ENCODE measurements at regions not wholly inside any gene's neighbourhood (a gene's known extent, or its start where the extent isn't known, plus 50 kb on each side); places are given as distances from the start of the nearest gene placed in this dataset.

- no peak overlapping the region for H2AFZ ChIP-seq (ENCODE audit: low read depth, low read length)
- no peak overlapping the region for H3K4me2 ChIP-seq (ENCODE audit: insufficient read depth, low read length)
- no peaks in the 10 kb centered on the region for H3K79me2 ChIP-seq (ENCODE audit: insufficient read depth, low read length)
- no peak for TF ChIP-seq CTCF (IDR thresholded peaks at IDR 0.05; ENCODE audit: borderline replicate concordance, extremely low read depth, low read length, poor library complexity, severe bottlenecking)
- no peak for TF ChIP-seq EZH2 (IDR thresholded peaks at IDR 0.05; ENCODE audit: borderline replicate concordance, low read depth, low read length, severe bottlenecking)
- no peaks in the 10 kb centered on the region for H3K4me1 ChIP-seq (ENCODE audit: insufficient read depth, low read length)
- ATAC-seq (ENCODE audit: insufficient read depth, low read depth) (no peak), DNase-seq (no peak)
- no peak overlapping the region for H3K9ac ChIP-seq (ENCODE audit: low read depth, low read length)
- H4K20me1 ChIP-seq (ENCODE audit: insufficient read depth, low read length): no peaks in the 10 kb centered on the region
- no peak overlapping the region for H3K27ac ChIP-seq (ENCODE audit: low read length)
- no peak overlapping the region for H3K4me3 ChIP-seq (ENCODE audit: low read depth in 1 of 2, low read length in 2 of 2)
- H3K27me3 ChIP-seq (ENCODE audit: insufficient read depth, low read length, poor library complexity): no peaks in the 10 kb centered on the region
- no peaks in the 10 kb centered on the region for H3K9me3 ChIP-seq (ENCODE audit: insufficient read depth, low read length, severe bottlenecking)
- H3K36me3 ChIP-seq (ENCODE audit: insufficient read depth, low read length): no peaks in the 10 kb centered on the region
These were observed 130.1 kb upstream of the RTL1 start for GRCh38 chr14:101033446-101034165.

GRCh38 chr14:101034986-101035385 lies 131.5 kb upstream of the RTL1 start:
- Histone ChIP-seq H3K4me2 (ENCODE audit: insufficient read depth, low read length) (no peak overlapping the region), H3K4me1 (ENCODE audit: insufficient read depth, low read length) (no peaks in the 10 kb centered on the region), H3K4me3 (ENCODE audit: low read depth in 1 of 2, low read length in 2 of 2) (no peak overlapping the region), H3K9ac (ENCODE audit: low read depth, low read length) (no peak overlapping the region), H3K79me2 (ENCODE audit: insufficient read depth, low read length) (no peaks in the 10 kb centered on the region), H3K36me3 (ENCODE audit: insufficient read depth, low read length) (no peaks in the 10 kb centered on the region), H3K27ac (ENCODE audit: low read length) (no peak overlapping the region), H3K27me3 (ENCODE audit: insufficient read depth, low read length, poor library complexity) (no peaks in the 10 kb centered on the region), H2AFZ (ENCODE audit: low read depth, low read length) (no peak overlapping the region), H3K9me3 (ENCODE audit: insufficient read depth, low read length, severe bottlenecking) (no peaks in the 10 kb centered on the region), H4K20me1 (ENCODE audit: insufficient read depth, low read length) (no peaks in the 10 kb centered on the region)
- TF ChIP-seq EZH2 (IDR thresholded peaks at IDR 0.05; ENCODE audit: borderline replicate concordance, low read depth, low read length, severe bottlenecking): no peak
- TF ChIP-seq CTCF (IDR thresholded peaks at IDR 0.05; ENCODE audit: borderline replicate concordance, extremely low read depth, low read length, poor library complexity, severe bottlenecking): no peak
- no peak for ATAC-seq (ENCODE audit: insufficient read depth, low read depth)
- no peak for DNase-seq

GRCh38 chr14:101035466-101036225 lies 132.1 kb upstream of the RTL1 start:
- DNase-seq (no peak), ATAC-seq (ENCODE audit: insufficient read depth, low read depth) (no peak)
- TF ChIP-seq CTCF (IDR thresholded peaks at IDR 0.05; ENCODE audit: borderline replicate concordance, extremely low read depth, low read length, poor library complexity, severe bottlenecking) (no peak), EZH2 (IDR thresholded peaks at IDR 0.05; ENCODE audit: borderline replicate concordance, low read depth, low read length, severe bottlenecking) (no peak)
- H2AFZ ChIP-seq (ENCODE audit: low read depth, low read length): no peak overlapping the region
- H4K20me1 ChIP-seq (ENCODE audit: insufficient read depth, low read length): no peaks in the 10 kb centered on the region
- H3K27ac ChIP-seq (ENCODE audit: low read length): no peak overlapping the region
- H3K36me3 ChIP-seq (ENCODE audit: insufficient read depth, low read length): no peaks in the 10 kb centered on the region
- H3K9me3 ChIP-seq (ENCODE audit: insufficient read depth, low read length, severe bottlenecking): no peaks in the 10 kb centered on the region
- H3K4me1 ChIP-seq (ENCODE audit: insufficient read depth, low read length): no peaks in the 10 kb centered on the region
- no peak overlapping the region for H3K4me2 ChIP-seq (ENCODE audit: insufficient read depth, low read length)
- H3K27me3 ChIP-seq (ENCODE audit: insufficient read depth, low read length, poor library complexity): no peaks in the 10 kb centered on the region
- no peak overlapping the region for H3K9ac ChIP-seq (ENCODE audit: low read depth, low read length)
- H3K4me3 ChIP-seq (ENCODE audit: low read depth in 1 of 2, low read length in 2 of 2): no peak overlapping the region
- H3K79me2 ChIP-seq (ENCODE audit: insufficient read depth, low read length): no peaks in the 10 kb centered on the region
